Endodermal cell (in vitro differentiated cells): ENCODE measurements at regions not wholly inside any gene's neighbourhood (a gene's known extent, or its start where the extent isn't known, plus 50 kb on each side); places are given as distances from the start of the nearest gene placed in this dataset.

ENCODE experiments used
- DNase-seq: peaks from one replicate; pipeline ENCODE4 v3.0.0-alpha.2; 2017
- H3K27ac ChIP-seq: 2 replicates; pipeline ENCODE4 v1.5.1; 2013; ENCODE audit warnings: mild to moderate bottlenecking, low read depth, low read length, moderate library complexity
- H3K27me3 ChIP-seq: 2 replicates; pipeline ENCODE4 v1.6.1; 2013; ENCODE audit warnings: mild to moderate bottlenecking, low read length, moderate library complexity; ENCODE audit not compliant: insufficient read depth, control insufficient read depth, poor library complexity, severe bottlenecking
- H3K36me3 ChIP-seq: 2 replicates; pipeline ENCODE4 v1.7.0; 2013; ENCODE audit warnings: mild to moderate bottlenecking, low read length, moderate library complexity; ENCODE audit not compliant: control insufficient read depth, insufficient read depth
- H3K4me1 ChIP-seq: one replicate; pipeline ENCODE4 v1.7.0; 2013; ENCODE audit warnings: low read length; ENCODE audit not compliant: control insufficient read depth, insufficient read depth
- H3K4me3 ChIP-seq: 2 replicates; pipeline ENCODE4 v1.5.1; 2013; ENCODE audit warnings: mild to moderate bottlenecking, low read length, moderate library complexity
- H3K9ac ChIP-seq: 2 replicates; pipeline ENCODE4 v1.6.1; 2013; ENCODE audit warnings: mild to moderate bottlenecking, low read length, moderate library complexity; ENCODE audit not compliant: poor library complexity, severe bottlenecking; ENCODE audit errors: extremely low read depth
- H3K9me3 ChIP-seq: 2 replicates; pipeline ENCODE4 v1.6.1; 2013; ENCODE audit warnings: mild to moderate bottlenecking, low read length, moderate library complexity; ENCODE audit not compliant: control insufficient read depth
- H3K27ac Mint-ChIP-seq: 2 replicates; pipeline ENCODE4 v1.8.0; 2020; ENCODE audit warnings: mixed read lengths
- H3K27me3 Mint-ChIP-seq: 2 replicates; pipeline ENCODE4 v1.8.0; 2021; ENCODE audit warnings: mild to moderate bottlenecking, mixed read lengths; ENCODE audit not compliant: insufficient read depth
- H3K36me3 Mint-ChIP-seq: 2 replicates; pipeline ENCODE4 v1.8.0; 2020; ENCODE audit warnings: low read depth, mixed read lengths
- H3K4me1 Mint-ChIP-seq: 2 replicates; pipeline ENCODE4 v1.8.0; 2020; ENCODE audit warnings: mixed read lengths
- H3K4me3 Mint-ChIP-seq: 2 replicates; pipeline ENCODE4 v1.8.0; 2020; ENCODE audit warnings: mild to moderate bottlenecking, moderate library complexity, mixed read lengths
- H3K9me3 Mint-ChIP-seq: 2 replicates; pipeline ENCODE4 v1.8.0; 2020; ENCODE audit warnings: mild to moderate bottlenecking, mixed read lengths
- CTCF ChIP-seq: fragments of 200-600 bp; sonication (generic); conservative IDR thresholded peaks from 2 replicates; pipeline ENCODE4 v1.5.0; 2021; ENCODE audit warnings: antibody characterized with exemption, mild to moderate bottlenecking
- WGBS, 2 experiments: methylation state at CpG; one replicate each; pipeline versions ENCODE4 v1.1.5 to v1.1.7; 2013; ENCODE audit warnings: missing lambda C conversion rate in 2 of 2, mixed read lengths in 1 of 2; ENCODE audit not compliant: insufficient coverage in 1 of 2, insufficient read length in 1 of 2; 5-methylcytosine and 5-hydroxymethylcytosine counted together

DNA sequence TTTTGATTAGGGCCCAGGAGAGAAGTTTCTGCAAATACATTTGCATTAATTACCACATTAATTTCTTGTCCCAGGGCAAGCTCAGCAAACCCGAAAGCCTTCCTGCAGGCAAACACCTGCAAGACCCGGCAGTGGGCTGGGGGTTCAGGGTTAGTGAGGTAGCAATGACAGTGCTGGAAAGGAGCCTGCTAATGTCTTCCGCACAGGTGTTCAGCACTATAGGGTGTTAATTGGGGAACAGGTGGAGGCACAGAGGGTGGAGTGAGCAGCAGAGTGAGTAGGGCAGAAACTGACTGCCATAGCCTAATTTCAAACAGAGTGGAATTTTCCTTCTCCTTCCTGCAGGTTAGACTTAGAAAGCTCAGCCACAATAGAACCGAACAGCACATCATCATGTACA, 50.9 kb upstream of the UBASH3B start:
- Histone ChIP-seq H3K9me3 (no peaks in the 10 kb centered on the region), H3K27ac (no peak overlapping the region), H3K36me3 (no peaks in the 10 kb centered on the region), H3K4me1 (no peaks in the 10 kb centered on the region), H3K9ac (no peak overlapping the region), H3K4me3 (no peak overlapping the region), H3K27me3 (no peaks in the 10 kb centered on the region)
- Mint-ChIP-seq H3K9me3 (no peaks in the 10 kb centered on the region), H3K4me1 (no peaks in the 10 kb centered on the region), H3K4me3 (no peak overlapping the region), H3K27me3 (no peaks in the 10 kb centered on the region), H3K27ac (no peak overlapping the region), H3K36me3 (no peaks in the 10 kb centered on the region)
- TF ChIP-seq CTCF, result no peak
- DNase-seq, result no peak
- WGBS, 2 experiments, result 84 to 90% methylated on average over 3 to 4 of the region's 4 CpGs

- Mint-ChIP-seq H3K4me3 (no peak overlapping the region), H3K27me3 (peaks cover 3% of the 10 kb centered on the region), H3K36me3 (no peaks in the 10 kb centered on the region), H3K4me1 (peaks cover 6% of the 10 kb centered on the region), H3K9me3 (no peaks in the 10 kb centered on the region), H3K27ac (no peak overlapping the region)
- H3K4me1 ChIP-seq, result no peaks in the 10 kb centered on the region
- H3K27me3 ChIP-seq, result no peaks in the 10 kb centered on the region
- H3K9ac ChIP-seq, result no peak overlapping the region
- no peaks in the 10 kb centered on the region for H3K36me3 ChIP-seq
- no peaks in the 10 kb centered on the region for H3K9me3 ChIP-seq
- TF ChIP-seq CTCF, result no peak
- no peak overlapping the region for H3K27ac ChIP-seq
- WGBS, 2 experiments, result 86 to 92% methylated on average over 6 to 7 of the region's 7 CpGs
- no peak for DNase-seq
- no peak overlapping the region for H3K4me3 ChIP-seq
Observed at GRCh38 chr11:122601141-122602125, 54.1 kb upstream of the UBASH3B start.

GRCh38 chr11:122600290-122600689, 55.2 kb upstream of the UBASH3B start:
- no peaks in the 10 kb centered on the region for H3K4me1 ChIP-seq
- TF ChIP-seq CTCF, result no peak
- H3K27me3 ChIP-seq, result no peaks in the 10 kb centered on the region
- H3K4me1 Mint-ChIP-seq, result peaks cover 6% of the 10 kb centered on the region
- 100% methylated on average over 1 to 2 of the region's 2 CpGs for WGBS, 2 experiments
- H3K9me3 Mint-ChIP-seq, result no peaks in the 10 kb centered on the region
- no peak overlapping the region for H3K27ac Mint-ChIP-seq
- no peak overlapping the region for H3K27ac ChIP-seq
- no peaks in the 10 kb centered on the region for H3K9me3 ChIP-seq
- no peak for DNase-seq
- no peak overlapping the region for H3K4me3 Mint-ChIP-seq
- H3K36me3 ChIP-seq, result no peaks in the 10 kb centered on the region
- H3K4me3 ChIP-seq, result no peak overlapping the region
- no peaks in the 10 kb centered on the region for H3K36me3 Mint-ChIP-seq
- H3K27me3 Mint-ChIP-seq, result peaks cover 3% of the 10 kb centered on the region
- no peak overlapping the region for H3K9ac ChIP-seq
